ENCODE measurements at regions not wholly inside any gene's neighbourhood (a gene's known extent, or its start where the extent isn't known, plus 50 kb on each side); places are given as distances from the start of the nearest gene placed in this dataset.

GRCh38 chr5:79878136-79878679, 112.9 kb downstream of the MTX3 start:
- ChIA-PET POLR2A (no interaction called here), CTCF (interaction anchor here (1.3 kb wide), 2 partner anchors 20 to 205 kb away, joined by 3 to 8 read pairs; no protein-coding TSS in a partner anchor)
- Mint-ChIP-seq H3K4me1 (no peaks in the 10 kb centered on the region), H3K27me3 (peaks cover 2% of the 10 kb centered on the region), H3K27ac (no peak overlapping the region), H3K36me3 (ENCODE audit: low read depth) (no peaks in the 10 kb centered on the region), H3K9me3 (no peaks in the 10 kb centered on the region), H3K4me3 (no peak overlapping the region)
- intact Hi-C loops (cut with micrococcal nuclease) = no loop called here
- ATAC-seq (ENCODE audit: low read depth) = no peak
- TF ChIP-seq CTCF (IDR thresholded peaks at IDR 0.05) = no peak
- DNase-seq = no peak

GRCh38 chr5:79876456-79876855, 114.6 kb downstream of the MTX3 start:
- ATAC-seq (ENCODE audit: low read depth) (no peak), DNase-seq (no peak)
- H3K4me1 Mint-ChIP-seq = no peaks in the 10 kb centered on the region
- no peak overlapping the region for H3K4me3 Mint-ChIP-seq
- no peak overlapping the region for H3K27ac Mint-ChIP-seq
- intact Hi-C loops (cut with micrococcal nuclease) = no loop called here
- ChIA-PET CTCF (interaction anchor here (1.2 kb wide), 1 partner anchor 19 kb away, joined by 4 read pairs; no protein-coding TSS in a partner anchor), POLR2A (no interaction called here)
- peaks cover 2% of the 10 kb centered on the region for H3K27me3 Mint-ChIP-seq
- no peak for TF ChIP-seq CTCF (IDR thresholded peaks at IDR 0.05)
- H3K9me3 Mint-ChIP-seq = no peaks in the 10 kb centered on the region
- H3K36me3 Mint-ChIP-seq (ENCODE audit: low read depth) = no peaks in the 10 kb centered on the region

GRCh38 chr5:79875230-79875629, 115.8 kb downstream of the MTX3 start:
- H3K9me3 Mint-ChIP-seq = no peaks in the 10 kb centered on the region
- DNase-seq (no peak), ATAC-seq (ENCODE audit: low read depth) (no peak)
- ChIA-PET CTCF (no interaction called here), POLR2A (no interaction called here)
- TF ChIP-seq CTCF (IDR thresholded peaks at IDR 0.05) = no peak
- intact Hi-C loops (cut with micrococcal nuclease) = no loop called here
- no peaks in the 10 kb centered on the region for H3K36me3 Mint-ChIP-seq (ENCODE audit: low read depth)
- H3K27me3 Mint-ChIP-seq = peaks cover 3% of the 10 kb centered on the region
- H3K4me1 Mint-ChIP-seq = no peaks in the 10 kb centered on the region
- H3K27ac Mint-ChIP-seq = no peak overlapping the region
- no peak overlapping the region for H3K4me3 Mint-ChIP-seq

- TF ChIP-seq CTCF (IDR thresholded peaks at IDR 0.05) = no peak
- Mint-ChIP-seq H3K27ac (no peak overlapping the region), H3K4me3 (no peak overlapping the region), H3K9me3 (no peaks in the 10 kb centered on the region), H3K4me1 (no peaks in the 10 kb centered on the region), H3K27me3 (peaks cover 9% of the 10 kb centered on the region), H3K36me3 (ENCODE audit: low read depth) (no peaks in the 10 kb centered on the region)
- ChIA-PET POLR2A (no interaction called here), CTCF (no interaction called here)
- intact Hi-C loops (cut with micrococcal nuclease) = no loop called here
- DNase-seq (no peak), ATAC-seq (ENCODE audit: low read depth) (no peak)
Measured at GRCh38 chr5:79873187-79873586, 117.9 kb downstream of the MTX3 start.

GRCh38 chr5:79872291-79872690, 118.8 kb downstream of the MTX3 start:
- H3K27me3 Mint-ChIP-seq = peaks cover 9% of the 10 kb centered on the region
- H3K4me3 Mint-ChIP-seq = no peak overlapping the region
- intact Hi-C loops (cut with micrococcal nuclease) = no loop called here
- no peaks in the 10 kb centered on the region for H3K4me1 Mint-ChIP-seq
- POLR2A ChIA-PET = no interaction called here
- H3K9me3 Mint-ChIP-seq = no peaks in the 10 kb centered on the region
- DNase-seq = no peak
- CTCF ChIA-PET = no interaction called here
- no peaks in the 10 kb centered on the region for H3K36me3 Mint-ChIP-seq (ENCODE audit: low read depth)
- no peak for ATAC-seq (ENCODE audit: low read depth)
- no peak for TF ChIP-seq CTCF (IDR thresholded peaks at IDR 0.05)
- no peak overlapping the region for H3K27ac Mint-ChIP-seq
